ENCODE measurements at regions not wholly inside any gene's neighbourhood (a gene's known extent, or its start where the extent isn't known, plus 50 kb on each side); places are given as distances from the start of the nearest gene placed in this dataset.

GRCh38 chr5:32503261-32503660 lies 58.7 kb upstream of the ZFR start:
- no peak overlapping the region for H3K9ac ChIP-seq (ENCODE audit: low read length in 3 of 3)
- no peaks in the 10 kb centered on the region for H3K36me3 ChIP-seq (ENCODE audit: control insufficient read depth in 2 of 3, insufficient read depth in 3 of 3, low read length in 3 of 3)
- no peak for TF ChIP-seq CTCF (IDR thresholded peaks at IDR 0.05; ENCODE audit: borderline replicate concordance, extremely low read depth, insufficient read depth)
- intact Hi-C loops (cut with DNase I), result no loop called here
- no peaks in the 10 kb centered on the region for H3K27me3 ChIP-seq (ENCODE audit: control insufficient read depth, insufficient read depth, low read length)
- no peak for DNase-seq
- H3K4me1 ChIP-seq (ENCODE audit: control insufficient read depth in 2 of 3, insufficient read depth in 2 of 3, low read depth in 1 of 3, low read length in 3 of 3), result peaks cover 0 to 12% (median 9%) of the 10 kb centered on the region in 3 donors
- H3K27ac ChIP-seq (ENCODE audit: low read depth in 2 of 2, low read length in 2 of 2), result no peak overlapping the region
- H3K9me3 ChIP-seq (ENCODE audit: control insufficient read depth in 2 of 3, insufficient read depth in 1 of 3, low read length in 3 of 3), result no peaks in the 10 kb centered on the region
- H3K4me3 ChIP-seq (ENCODE audit: low read length in 3 of 3), result no peak overlapping the region
- FAIRE-seq, result no peak

GRCh38 chr5:32501071-32502002 lies 56.8 kb upstream of the ZFR start:
- no peak overlapping the region for H3K9ac ChIP-seq (ENCODE audit: low read length in 3 of 3)
- peaks cover 0 to 12% (median 8%) of the 10 kb centered on the region in 3 donors for H3K4me1 ChIP-seq (ENCODE audit: control insufficient read depth in 2 of 3, insufficient read depth in 2 of 3, low read depth in 1 of 3, low read length in 3 of 3)
- no peaks in the 10 kb centered on the region for H3K36me3 ChIP-seq (ENCODE audit: control insufficient read depth in 2 of 3, insufficient read depth in 3 of 3, low read length in 3 of 3)
- no peak overlapping the region for H3K4me3 ChIP-seq (ENCODE audit: low read length in 3 of 3)
- DNase-seq, result peak in 2 of 5 donors; percentile 20 to 26
- intact Hi-C loops (cut with DNase I), result no loop called here
- FAIRE-seq, result no peak
- TF ChIP-seq CTCF (IDR thresholded peaks at IDR 0.05; ENCODE audit: borderline replicate concordance, extremely low read depth, insufficient read depth), result no peak
- H3K9me3 ChIP-seq (ENCODE audit: control insufficient read depth in 2 of 3, insufficient read depth in 1 of 3, low read length in 3 of 3), result no peaks in the 10 kb centered on the region
- no peaks in the 10 kb centered on the region for H3K27me3 ChIP-seq (ENCODE audit: control insufficient read depth, insufficient read depth, low read length)
- H3K27ac ChIP-seq (ENCODE audit: low read depth in 2 of 2, low read length in 2 of 2), result no peak overlapping the region

GRCh38 chr5:32500181-32500580 lies 55.6 kb upstream of the ZFR start:
- Histone ChIP-seq H3K9me3 (ENCODE audit: control insufficient read depth in 2 of 3, insufficient read depth in 1 of 3, low read length in 3 of 3) (no peaks in the 10 kb centered on the region), H3K27ac (ENCODE audit: low read depth in 2 of 2, low read length in 2 of 2) (no peak overlapping the region), H3K9ac (ENCODE audit: low read length in 3 of 3) (no peak overlapping the region), H3K4me3 (ENCODE audit: low read length in 3 of 3) (no peak overlapping the region), H3K4me1 (ENCODE audit: control insufficient read depth in 2 of 3, insufficient read depth in 2 of 3, low read depth in 1 of 3, low read length in 3 of 3) (peaks cover 0 to 12% (median 7%) of the 10 kb centered on the region in 3 donors), H3K27me3 (ENCODE audit: control insufficient read depth, insufficient read depth, low read length) (no peaks in the 10 kb centered on the region), H3K36me3 (ENCODE audit: control insufficient read depth in 2 of 3, insufficient read depth in 3 of 3, low read length in 3 of 3) (no peaks in the 10 kb centered on the region)
- no peak for TF ChIP-seq CTCF (IDR thresholded peaks at IDR 0.05; ENCODE audit: borderline replicate concordance, extremely low read depth, insufficient read depth)
- intact Hi-C loops (cut with DNase I), result no loop called here
- FAIRE-seq (no peak), DNase-seq (peak in 2 of 5 donors; percentile 36 to 43)

Data from kidney (tissue), 13 donors.